GM12872 (cell line): ENCODE measurements at regions not wholly inside any gene's neighbourhood (a gene's known extent, or its start where the extent isn't known, plus 50 kb on each side); places are given as distances from the start of the nearest gene placed in this dataset.

ENCODE experiments used
- CTCF ChIP-seq: IDR thresholded peaks from 3 replicates; pipeline ENCODE4 v1.5.1; 2011; ENCODE audit warnings: low read depth, mild to moderate bottlenecking, low read length, moderate library complexity; ENCODE audit not compliant: insufficient read depth

GRCh38 chr2:60294901-60295635, 258.4 kb downstream of the BCL11A start:
- no peak for TF ChIP-seq CTCF

- TF ChIP-seq CTCF: no peak
Measured at GRCh38 chr2:60292242-60292641, 261.2 kb downstream of the BCL11A start.

- TF ChIP-seq CTCF: no peak
Measured at GRCh38 chr2:60290509-60290908, 262.9 kb downstream of the BCL11A start.

GRCh38 chr2:60285626-60286316, 267.7 kb downstream of the BCL11A start:
- TF ChIP-seq CTCF: no peak

GRCh38 chr2:60283626-60284025, 269.8 kb downstream of the BCL11A start:
- TF ChIP-seq CTCF: no peak

GRCh38 chr2:60282886-60283285, 270.6 kb downstream of the BCL11A start:
- no peak for TF ChIP-seq CTCF

GRCh38 chr2:60281730-60282129, 271.7 kb downstream of the BCL11A start:
- no peak for TF ChIP-seq CTCF
